ENCODE measurements at regions not wholly inside any gene's neighbourhood (a gene's known extent, or its start where the extent isn't known, plus 50 kb on each side); places are given as distances from the start of the nearest gene placed in this dataset.
A peak's percentile ranks its signal among the peaks of the same experiment; 100 is the strongest.

GRCh38 chr1:221439008-221439746 is 302.7 kb downstream of the DUSP10 start:
- Histone ChIP-seq H3K27ac (ENCODE audit: low read depth in 2 of 2, low read length in 2 of 2) (no peak overlapping the region), H3K36me3 (ENCODE audit: control insufficient read depth in 2 of 3, insufficient read depth in 3 of 3, low read length in 3 of 3) (no peaks in the 10 kb centered on the region), H3K9me3 (ENCODE audit: control insufficient read depth in 2 of 3, insufficient read depth in 1 of 3, low read length in 3 of 3) (no peaks in the 10 kb centered on the region), H3K9ac (ENCODE audit: low read length in 3 of 3) (no peak overlapping the region), H3K4me1 (ENCODE audit: control insufficient read depth in 2 of 3, insufficient read depth in 2 of 3, low read depth in 1 of 3, low read length in 3 of 3) (peaks cover 0 to 4% (median 0%) of the 10 kb centered on the region in 3 donors), H3K27me3 (ENCODE audit: control insufficient read depth, insufficient read depth, low read length) (no peaks in the 10 kb centered on the region), H3K4me3 (ENCODE audit: low read length in 3 of 3) (no peak overlapping the region)
- intact Hi-C loops (cut with DNase I), result loop anchor here (10.0 kb wide), 2 partner anchors 174 to 564 kb away; partner anchors contain the start of gene HLX
- no peak for FAIRE-seq
- no peak for DNase-seq
- no peak for TF ChIP-seq CTCF (IDR thresholded peaks at IDR 0.05; ENCODE audit: borderline replicate concordance, extremely low read depth, insufficient read depth)

- H3K4me1 ChIP-seq (ENCODE audit: control insufficient read depth in 2 of 3, insufficient read depth in 2 of 3, low read depth in 1 of 3, low read length in 3 of 3), result peaks cover 0 to 4% (median 0%) of the 10 kb centered on the region in 3 donors
- DNase-seq, result peak in 1 of 5 donors; percentile 37
- TF ChIP-seq CTCF (IDR thresholded peaks at IDR 0.05; ENCODE audit: borderline replicate concordance, extremely low read depth, insufficient read depth), result no peak
- no peaks in the 10 kb centered on the region for H3K9me3 ChIP-seq (ENCODE audit: control insufficient read depth in 2 of 3, insufficient read depth in 1 of 3, low read length in 3 of 3)
- no peak overlapping the region for H3K27ac ChIP-seq (ENCODE audit: low read depth in 2 of 2, low read length in 2 of 2)
- intact Hi-C loops (cut with DNase I), result loop anchor here (10.0 kb wide), 2 partner anchors 175 to 565 kb away; partner anchors contain the start of gene HLX
- H3K36me3 ChIP-seq (ENCODE audit: control insufficient read depth in 2 of 3, insufficient read depth in 3 of 3, low read length in 3 of 3), result no peaks in the 10 kb centered on the region
- H3K4me3 ChIP-seq (ENCODE audit: low read length in 3 of 3), result no peak overlapping the region
- no peak overlapping the region for H3K9ac ChIP-seq (ENCODE audit: low read length in 3 of 3)
- no peaks in the 10 kb centered on the region for H3K27me3 ChIP-seq (ENCODE audit: control insufficient read depth, insufficient read depth, low read length)
- no peak for FAIRE-seq
Observed at GRCh38 chr1:221439747-221440501, 302.0 kb downstream of the DUSP10 start.

- TF ChIP-seq CTCF (IDR thresholded peaks at IDR 0.05; ENCODE audit: borderline replicate concordance, extremely low read depth, insufficient read depth), result no peak
- H3K4me1 ChIP-seq (ENCODE audit: control insufficient read depth in 2 of 3, insufficient read depth in 2 of 3, low read depth in 1 of 3, low read length in 3 of 3), result peaks cover 0 to 4% (median 0%) of the 10 kb centered on the region in 3 donors
- no peak overlapping the region for H3K27ac ChIP-seq (ENCODE audit: low read depth in 2 of 2, low read length in 2 of 2)
- DNase-seq, result peak in 2 of 5 donors; percentile 39 to 69
- H3K9me3 ChIP-seq (ENCODE audit: control insufficient read depth in 2 of 3, insufficient read depth in 1 of 3, low read length in 3 of 3), result no peaks in the 10 kb centered on the region
- intact Hi-C loops (cut with DNase I), result no loop called here
- H3K9ac ChIP-seq (ENCODE audit: low read length in 3 of 3), result no peak overlapping the region
- H3K27me3 ChIP-seq (ENCODE audit: control insufficient read depth, insufficient read depth, low read length), result no peaks in the 10 kb centered on the region
- H3K4me3 ChIP-seq (ENCODE audit: low read length in 3 of 3), result no peak overlapping the region
- no peak for FAIRE-seq
- no peaks in the 10 kb centered on the region for H3K36me3 ChIP-seq (ENCODE audit: control insufficient read depth in 2 of 3, insufficient read depth in 3 of 3, low read length in 3 of 3)
Observed at GRCh38 chr1:221440658-221441057, 301.2 kb downstream of the DUSP10 start.
